GM21526 (cell line): ENCODE measurements at regions not wholly inside any gene's neighbourhood (a gene's known extent, or its start where the extent isn't known, plus 50 kb on each side); places are given as distances from the start of the nearest gene placed in this dataset.
"Not testable (repeated sequence)": the region's sequence is repeated elsewhere in the genome, so short reads cannot be mapped to it uniquely, and the experiment has no call there.

Source experiments
- ATAC-seq: cut with Tn5 transposase; IDR thresholded peaks from one replicate; pipeline ENCODE4 v1.9.1; 2021; ENCODE audit warnings: moderate library complexity; ENCODE audit not compliant: unreplicated experiment, low FRiP score

- ATAC-seq, result no peak
Observed at GRCh38 chr2:4891394-4891793, 800.8 kb upstream of the SOX11 start.

- no peak for ATAC-seq
Observed at GRCh38 chr2:4895371-4895770, 796.8 kb upstream of the SOX11 start.

GRCh38 chr2:4898706-4899105 lies 793.5 kb upstream of the SOX11 start:
- no peak for ATAC-seq

GRCh38 chr2:4900242-4900641 lies 791.9 kb upstream of the SOX11 start:
- no peak for ATAC-seq

- ATAC-seq, result no peak
Observed at GRCh38 chr2:4900861-4901770, 791.1 kb upstream of the SOX11 start.

GRCh38 chr2:4903656-4904348 lies 788.4 kb upstream of the SOX11 start:
- ATAC-seq, result no peak

GRCh38 chr2:4908461-4908860 lies 783.7 kb upstream of the SOX11 start:
- no peak for ATAC-seq

GRCh38 chr2:4909346-4910009 lies 782.7 kb upstream of the SOX11 start:
- ATAC-seq, result no peak

- no peak for ATAC-seq
Observed at GRCh38 chr2:4914036-4914435, 778.1 kb upstream of the SOX11 start.

GRCh38 chr2:4914551-4914950 lies 777.6 kb upstream of the SOX11 start:
- ATAC-seq, result no peak

GRCh38 chr2:4915357-4915756 lies 776.8 kb upstream of the SOX11 start:
- no peak for ATAC-seq

- no peak for ATAC-seq
Observed at GRCh38 chr2:4916094-4916493, 776.1 kb upstream of the SOX11 start.

- ATAC-seq, result no peak
Observed at GRCh38 chr2:4930704-4931103, 761.5 kb upstream of the SOX11 start.

- no peak for ATAC-seq
Observed at GRCh38 chr2:4931721-4932365, 760.3 kb upstream of the SOX11 start.

- ATAC-seq, result not testable (repeated sequence)
Observed at GRCh38 chr2:4935291-4935690, 756.9 kb upstream of the SOX11 start.

- ATAC-seq, result no peak
Observed at GRCh38 chr2:4937550-4937949, 754.6 kb upstream of the SOX11 start.

GRCh38 chr2:4938206-4938605 lies 754.0 kb upstream of the SOX11 start:
- no peak for ATAC-seq

- ATAC-seq, result no peak
Observed at GRCh38 chr2:4942441-4942840, 749.7 kb upstream of the SOX11 start.

GRCh38 chr2:4947911-4948310 lies 744.3 kb upstream of the SOX11 start:
- ATAC-seq, result no peak

GRCh38 chr2:4951368-4951767 lies 740.8 kb upstream of the SOX11 start:
- ATAC-seq, result no peak

GRCh38 chr2:4959219-4959618 lies 733.0 kb upstream of the SOX11 start:
- no peak for ATAC-seq
